OCI-LY7 (cell line): ENCODE measurements at regions not wholly inside any gene's neighbourhood (a gene's known extent, or its start where the extent isn't known, plus 50 kb on each side); places are given as distances from the start of the nearest gene placed in this dataset.
"Not testable (repeated sequence)": the region's sequence is repeated elsewhere in the genome, so short reads cannot be mapped to it uniquely, and the experiment has no call there.

Experiments
- BruUV-seq: library from RNA; stranded (reverse); fragments of 400-500 nt; replicated peaks from 2 replicates; lab custom pipeline; 2021; lab: Mats Ljungman, UMichigan
- CTCF ChIA-PET: fragments of 300-600 bp; sonication (Branson Sonifier 250); formaldehyde crosslinking; loops from one replicate; lab custom pipeline; 2022; ENCODE audit warnings: antibody characterized with exemption; ENCODE audit not compliant: unreplicated experiment; lab: Charles Lee
- POLR2A ChIA-PET: fragments of 300-600 bp; sonication (Branson Sonifier 250); formaldehyde crosslinking; loops from one replicate; lab custom pipeline; 2022; ENCODE audit warnings: antibody characterized with exemption; lab: Charles Lee
- DNase-seq: peaks from one replicate; pipeline ENCODE4 v3.0.0-alpha.2; 2015; ENCODE audit warnings: low spot score
- H2AFZ ChIP-seq: fragments of 200-600 bp; sonication (generic), shearing (Covaris generic); 2 replicates; pipeline ENCODE4 v1.6.1; 2014; ENCODE audit warnings: mild to moderate bottlenecking, antibody characterized with exemption, low read length, moderate library complexity
- H3K27ac ChIP-seq: fragments of 200-600 bp; sonication (generic); 2 replicates; pipeline ENCODE4 v1.5.1; 2014; ENCODE audit warnings: mixed run types, low read depth, mild to moderate bottlenecking, moderate library complexity, low read length, inconsistent platforms; ENCODE audit not compliant: poor library complexity, severe bottlenecking
- H3K36me3 ChIP-seq: fragments of 200-600 bp; sonication (generic); 2 replicates; pipeline ENCODE4 v1.6.1; 2014; ENCODE audit warnings: mild to moderate bottlenecking, antibody characterized with exemption, low read length, moderate library complexity, mixed read lengths; ENCODE audit not compliant: insufficient read depth
- H3K4me1 ChIP-seq: fragments of 200-600 bp; sonication (generic); 2 replicates; pipeline ENCODE4 v1.5.1; 2014; ENCODE audit warnings: mild to moderate bottlenecking, low read length; ENCODE audit not compliant: insufficient read depth, poor library complexity, severe bottlenecking
- H3K4me2 ChIP-seq: fragments of 200-600 bp; sonication (generic); 2 replicates; pipeline ENCODE4 v1.6.1; 2014; ENCODE audit warnings: mild to moderate bottlenecking, low read length
- H3K4me3 ChIP-seq: fragments of 200-600 bp; sonication (generic); 2 replicates; pipeline ENCODE4 v1.5.1; 2014; ENCODE audit warnings: mild to moderate bottlenecking, low read depth, low read length; ENCODE audit not compliant: poor library complexity, severe bottlenecking
- H3K79me2 ChIP-seq: fragments of 200-600 bp; sonication (generic); 2 replicates; pipeline ENCODE4 v1.6.1; 2016; ENCODE audit warnings: low read depth, mild to moderate bottlenecking, low read length, moderate library complexity, mixed read lengths; ENCODE audit not compliant: insufficient read depth
- H3K9me2 ChIP-seq: fragments of 200-600 bp; sonication (generic); 2 replicates; pipeline ENCODE4 v1.6.1; 2016; ENCODE audit warnings: mild to moderate bottlenecking, low read length, mixed read lengths; ENCODE audit not compliant: insufficient read depth
- H3K9me3 ChIP-seq: fragments of 200-600 bp; sonication (generic); 2 replicates; pipeline ENCODE4 v1.6.1; 2014; ENCODE audit warnings: mild to moderate bottlenecking, mixed run types, low read length, mixed read lengths
- H4K20me1 ChIP-seq: fragments of 200-600 bp; sonication (generic); 2 replicates; pipeline ENCODE4 v1.6.1; 2014; ENCODE audit warnings: mild to moderate bottlenecking, antibody characterized with exemption, low read length, moderate library complexity, mixed read lengths; ENCODE audit not compliant: insufficient read depth
- intact Hi-C: fragments of 100-400 bp; cut with micrococcal nuclease; formaldehyde crosslinking; loops from one replicate; pipeline ENCODE4 v1.10.0; 2022; ENCODE audit not compliant: unreplicated experiment
- TF ChIP-seq, protein P1 (sequence below): fragments of 200-600 bp; sonication (generic); conservative IDR thresholded peaks from 2 replicates; pipeline ENCODE4 v1.5.1; 2014; ENCODE audit warnings: mild to moderate bottlenecking, antibody characterized with exemption, low read length, moderate library complexity, mixed read lengths

DNA sequence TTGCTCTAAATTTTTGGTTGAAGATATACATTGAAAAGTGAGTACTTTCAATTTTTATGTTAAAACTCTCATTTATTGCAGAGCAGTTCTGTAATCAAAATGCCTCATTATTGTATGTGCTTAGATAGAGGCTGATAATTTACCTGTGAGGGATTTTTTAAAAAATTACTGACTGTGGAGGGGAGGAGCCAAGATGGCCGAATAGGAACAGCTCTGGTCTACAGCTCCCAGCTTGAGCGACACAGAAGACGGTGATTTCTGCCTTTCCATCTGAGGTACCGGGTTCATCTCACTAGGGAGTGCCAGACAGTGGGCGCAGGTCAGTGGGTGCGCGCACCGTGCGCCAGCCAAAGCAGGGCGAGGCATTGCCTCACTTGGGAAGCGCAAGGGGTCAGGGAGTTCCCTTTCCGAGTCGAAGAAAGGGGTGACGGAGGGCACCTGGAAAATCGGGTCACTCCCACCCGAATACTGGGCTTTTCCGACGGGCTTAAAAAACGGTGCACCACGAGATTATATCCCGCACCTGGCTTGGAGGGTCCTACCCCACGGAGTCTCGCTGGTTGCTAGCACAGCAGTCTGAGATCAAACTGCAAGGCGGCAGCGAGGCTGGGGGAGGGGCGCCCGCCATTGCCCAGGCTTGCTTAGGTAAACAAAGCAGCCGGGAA, 89.4 kb downstream of the DDX11 start:
- H3K36me3 ChIP-seq, H4K20me1 ChIP-seq, H3K79me2 ChIP-seq, CTCF ChIA-PET, H3K9me3 ChIP-seq, BruUV-seq, H3K27ac ChIP-seq, H3K9me2 ChIP-seq, H2AFZ ChIP-seq, H3K4me1 ChIP-seq, H3K4me3 ChIP-seq, DNase-seq, intact Hi-C loops, H3K4me2 ChIP-seq, POLR2A ChIA-PET: not testable (repeated sequence)

DNA sequence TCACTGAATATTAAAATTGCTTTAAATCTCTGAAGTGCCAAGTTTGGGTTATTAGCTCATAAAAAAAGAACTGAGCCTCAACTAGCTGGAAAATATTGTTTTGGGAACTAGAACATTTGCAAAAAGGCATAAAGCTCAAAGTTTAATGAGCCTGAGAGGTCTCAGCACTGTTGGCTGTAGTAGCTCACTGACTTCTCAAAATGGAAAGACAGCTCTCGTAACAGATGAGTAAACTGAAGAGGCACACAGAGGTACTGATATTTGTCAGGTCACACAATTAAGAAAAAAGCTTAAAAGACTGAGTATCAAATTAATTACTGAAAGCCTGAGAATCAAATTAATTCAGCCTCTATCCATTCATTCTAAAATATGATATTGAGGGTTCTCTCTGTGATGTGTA, 100.6 kb downstream of the DDX11 start:
- DNase-seq, H3K27ac ChIP-seq, BruUV-seq, H3K36me3 ChIP-seq, H3K9me3 ChIP-seq, H2AFZ ChIP-seq, CTCF ChIA-PET, H3K9me2 ChIP-seq, H3K4me2 ChIP-seq, H3K79me2 ChIP-seq, H3K4me1 ChIP-seq, H3K4me3 ChIP-seq, H4K20me1 ChIP-seq, POLR2A ChIA-PET, intact Hi-C loops: not testable (repeated sequence)

DNA sequence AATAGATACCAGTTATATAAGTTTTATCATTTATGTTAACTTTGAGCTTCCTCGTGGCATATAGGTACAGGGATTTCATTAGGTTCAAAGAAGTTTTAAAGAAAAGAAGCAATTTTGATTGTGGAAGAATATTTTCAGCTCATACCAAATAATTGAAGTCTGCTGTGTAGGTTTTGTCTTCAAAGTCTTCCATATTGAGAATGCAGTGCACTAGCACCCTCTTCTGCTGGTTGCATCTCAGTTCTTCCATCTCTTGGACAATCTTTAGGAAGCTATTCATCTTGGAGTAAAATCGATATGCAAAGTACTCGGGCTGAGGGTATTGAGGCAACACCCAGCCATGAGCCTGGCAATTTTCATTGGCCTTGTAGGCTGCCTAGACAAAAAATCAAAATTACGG, 103.9 kb downstream of the DDX11 start:
- TF ChIP-seq, protein P1, sequence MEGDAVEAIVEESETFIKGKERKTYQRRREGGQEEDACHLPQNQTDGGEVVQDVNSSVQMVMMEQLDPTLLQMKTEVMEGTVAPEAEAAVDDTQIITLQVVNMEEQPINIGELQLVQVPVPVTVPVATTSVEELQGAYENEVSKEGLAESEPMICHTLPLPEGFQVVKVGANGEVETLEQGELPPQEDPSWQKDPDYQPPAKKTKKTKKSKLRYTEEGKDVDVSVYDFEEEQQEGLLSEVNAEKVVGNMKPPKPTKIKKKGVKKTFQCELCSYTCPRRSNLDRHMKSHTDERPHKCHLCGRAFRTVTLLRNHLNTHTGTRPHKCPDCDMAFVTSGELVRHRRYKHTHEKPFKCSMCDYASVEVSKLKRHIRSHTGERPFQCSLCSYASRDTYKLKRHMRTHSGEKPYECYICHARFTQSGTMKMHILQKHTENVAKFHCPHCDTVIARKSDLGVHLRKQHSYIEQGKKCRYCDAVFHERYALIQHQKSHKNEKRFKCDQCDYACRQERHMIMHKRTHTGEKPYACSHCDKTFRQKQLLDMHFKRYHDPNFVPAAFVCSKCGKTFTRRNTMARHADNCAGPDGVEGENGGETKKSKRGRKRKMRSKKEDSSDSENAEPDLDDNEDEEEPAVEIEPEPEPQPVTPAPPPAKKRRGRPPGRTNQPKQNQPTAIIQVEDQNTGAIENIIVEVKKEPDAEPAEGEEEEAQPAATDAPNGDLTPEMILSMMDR: 0 out of 2 replicates have a peak, but pooled peaks have one; percentile 26
- H3K79me2 ChIP-seq, H3K9me2 ChIP-seq, CTCF ChIA-PET, H3K4me2 ChIP-seq, DNase-seq, H4K20me1 ChIP-seq, POLR2A ChIA-PET, H3K4me3 ChIP-seq, intact Hi-C loops, H3K9me3 ChIP-seq, H2AFZ ChIP-seq, H3K36me3 ChIP-seq, H3K27ac ChIP-seq, BruUV-seq: not testable (repeated sequence)
- peaks cover 19% of the 10 kb centered on the region for H3K4me1 ChIP-seq

DNA sequence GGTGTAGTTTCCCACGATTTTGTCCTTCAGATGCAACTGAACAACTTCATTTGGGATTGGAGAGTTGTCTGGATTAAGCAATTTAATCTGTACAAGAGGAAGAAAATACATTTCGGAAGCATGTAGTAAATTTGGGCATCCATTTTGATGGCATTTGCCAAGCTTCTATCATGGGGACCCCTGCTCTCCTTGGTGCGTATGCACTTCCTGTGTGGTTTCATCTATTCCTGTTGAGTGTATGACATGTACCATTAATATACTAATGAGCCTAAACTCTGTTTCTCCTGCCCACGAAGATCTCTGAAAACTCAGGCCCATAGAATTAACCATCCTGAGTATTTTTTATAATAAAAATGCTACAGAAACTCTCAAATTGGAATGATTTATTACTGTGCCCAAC, 105.2 kb downstream of the DDX11 start:
- H3K9me3 ChIP-seq, intact Hi-C loops, CTCF ChIA-PET, H4K20me1 ChIP-seq, BruUV-seq, H3K79me2 ChIP-seq, POLR2A ChIA-PET, H3K36me3 ChIP-seq, H3K9me2 ChIP-seq, H3K4me3 ChIP-seq: not testable (repeated sequence)
- peaks cover 19% of the 10 kb centered on the region for H3K4me1 ChIP-seq
- peak overlapping the region; percentile 54 for H3K27ac ChIP-seq
- H3K4me2 ChIP-seq: peak overlapping the region; percentile 41
- peak overlapping the region; percentile 31; the same call in 1 of the 2 replicates for H2AFZ ChIP-seq
- DNase-seq: peak; percentile 33

DNA sequence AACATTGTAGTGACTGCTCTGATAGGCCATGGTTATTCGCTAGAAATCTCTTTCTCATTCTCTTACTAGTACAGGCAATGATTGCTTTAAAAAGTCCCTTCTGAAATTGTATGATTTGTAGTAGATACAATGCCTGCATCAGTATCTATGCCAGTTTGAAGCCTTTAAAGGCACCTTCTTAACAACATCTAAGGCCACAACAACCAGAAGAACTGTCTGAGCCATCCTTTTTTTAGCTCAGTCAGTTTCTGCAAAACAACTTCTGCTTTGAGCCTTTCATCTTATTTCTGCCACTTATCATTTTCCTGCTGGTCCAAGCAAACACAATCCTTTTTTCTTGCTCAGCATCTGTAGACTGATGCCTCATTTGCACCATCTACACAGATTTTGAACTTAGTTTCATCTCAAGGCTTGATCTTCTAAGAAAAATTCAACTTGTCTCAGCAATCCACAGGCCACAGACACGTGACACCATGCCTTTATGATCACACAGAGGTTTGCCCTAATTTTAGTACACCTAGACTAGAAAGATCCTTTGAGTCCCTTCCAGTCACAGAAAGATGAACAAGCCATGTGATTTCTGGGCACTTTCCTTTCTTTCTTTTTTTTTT, 106.1 kb downstream of the DDX11 start:
- Histone ChIP-seq H3K27ac (peak overlapping the region; percentile 54), H3K4me1 (peaks cover 19% of the 10 kb centered on the region), H2AFZ (peak overlapping the region; percentile 50; the same call in 1 of the 2 replicates), H3K4me2 (peak overlapping the region; percentile 41)
- H3K9me2 ChIP-seq, H3K9me3 ChIP-seq, H4K20me1 ChIP-seq, H3K4me3 ChIP-seq, POLR2A ChIA-PET, intact Hi-C loops, CTCF ChIA-PET, H3K79me2 ChIP-seq, H3K36me3 ChIP-seq, BruUV-seq: not testable (repeated sequence)
- DNase-seq: peak; percentile 70

DNA sequence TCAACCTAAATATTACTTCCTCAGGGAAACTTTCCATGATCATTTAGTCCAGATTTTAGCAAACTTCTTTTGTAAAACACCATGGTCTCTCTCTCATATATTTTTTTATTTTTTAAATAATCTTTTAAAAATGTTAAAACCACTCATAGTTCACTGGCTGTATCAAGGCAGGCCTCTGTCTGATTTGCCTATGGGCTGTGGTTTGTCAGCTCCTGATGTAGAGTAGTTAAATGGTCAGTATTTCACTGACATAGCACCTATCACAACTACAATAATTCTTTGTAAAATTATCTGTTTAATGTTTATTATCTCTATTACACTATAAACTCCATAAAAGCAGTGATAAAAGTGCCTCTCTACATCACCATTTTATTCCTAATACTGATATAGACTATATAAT, 108.9 kb downstream of the DDX11 start:
- H3K79me2 ChIP-seq, H2AFZ ChIP-seq, BruUV-seq, intact Hi-C loops, H3K9me2 ChIP-seq, H3K4me3 ChIP-seq, H3K9me3 ChIP-seq, DNase-seq, H4K20me1 ChIP-seq, H3K4me2 ChIP-seq, POLR2A ChIA-PET, H3K36me3 ChIP-seq, H3K27ac ChIP-seq: not testable (repeated sequence)
- peaks cover 19% of the 10 kb centered on the region for H3K4me1 ChIP-seq
- CTCF ChIA-PET: interaction anchor here (0.6 kb wide), 1 partner anchor 158 kb away, joined by 4 read pairs; no protein-coding TSS in a partner anchor
